Colonic mucosa (tissue), 4 donors: ENCODE measurements at regions not wholly inside any gene's neighbourhood (a gene's known extent, or its start where the extent isn't known, plus 50 kb on each side); places are given as distances from the start of the nearest gene placed in this dataset.

ENCODE experiments used
- DNase-seq: peaks from one replicate; pipeline ENCODE4 v3.0.0-alpha.2; 2020
- H3K27ac ChIP-seq: fragments of 200-600 bp; one replicate; pipeline ENCODE4 v1.8.0; 2021
- H3K27me3 ChIP-seq: fragments of 200-600 bp; one replicate; pipeline ENCODE4 v1.8.0; 2021
- H3K36me3 ChIP-seq: fragments of 200-600 bp; one replicate; pipeline ENCODE4 v1.8.0; 2021
- H3K4me1 ChIP-seq: fragments of 200-600 bp; one replicate; pipeline ENCODE4 v1.8.0; 2021; ENCODE audit warnings: mild to moderate bottlenecking
- H3K4me3 ChIP-seq: fragments of 200-600 bp; one replicate; pipeline ENCODE4 v1.8.0; 2021
- H3K9ac ChIP-seq, 2 donors: one replicate each; pipeline ENCODE4 v1.7.0; 2013; ENCODE audit warnings: control low read depth in 2 of 2, low read depth in 2 of 2, low read length in 2 of 2
- H3K9me3 ChIP-seq: fragments of 200-600 bp; one replicate; pipeline ENCODE4 v1.8.0; 2021
- intact Hi-C: fragments of 100-400 bp; cut with DNase I; formaldehyde crosslinking; loops from one replicate; pipeline ENCODE4 v1.14.1; 2022
- TF ChIP-seq, protein P1 (sequence below): fragments of 200-600 bp; IDR thresholded peaks from one replicate; pipeline ENCODE4 v1.8.0; 2022; ENCODE audit warnings: antibody characterized with exemption, mild to moderate bottlenecking
- donor health status: healthy.
- donor health status: DM: no; HTN: no; CAD: no.
- donor health status: DM: no; HTN: no; CAD: no.

DNA sequence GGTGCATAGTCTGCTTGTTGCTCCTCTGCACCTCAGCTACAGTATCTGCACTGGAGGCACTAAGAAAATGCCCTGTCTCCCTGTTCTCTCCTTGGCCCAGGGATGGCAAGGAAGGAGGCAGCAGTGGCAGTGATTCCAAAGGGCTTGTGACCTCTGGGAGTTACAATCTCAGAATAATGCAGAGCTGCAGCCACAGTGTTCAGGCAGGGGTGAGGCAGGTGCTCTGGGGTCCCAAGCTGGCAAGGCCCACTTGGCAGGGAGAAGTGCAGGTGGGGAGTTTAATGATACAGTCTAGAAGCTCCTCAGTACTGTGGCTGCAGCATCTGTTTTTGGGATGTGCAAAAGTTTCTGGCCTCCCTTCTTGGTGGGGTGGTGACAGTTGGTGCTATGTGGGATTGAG lies 456.4 kb downstream of the CCSER2 start:
- no peak overlapping the region for H3K27ac ChIP-seq
- no peak overlapping the region for H3K9ac ChIP-seq
- no peaks in the 10 kb centered on the region for H3K27me3 ChIP-seq
- H3K36me3 ChIP-seq = no peaks in the 10 kb centered on the region
- no peaks in the 10 kb centered on the region for H3K4me1 ChIP-seq
- no peak for DNase-seq
- H3K4me3 ChIP-seq = no peak overlapping the region
- TF ChIP-seq, protein P1, sequence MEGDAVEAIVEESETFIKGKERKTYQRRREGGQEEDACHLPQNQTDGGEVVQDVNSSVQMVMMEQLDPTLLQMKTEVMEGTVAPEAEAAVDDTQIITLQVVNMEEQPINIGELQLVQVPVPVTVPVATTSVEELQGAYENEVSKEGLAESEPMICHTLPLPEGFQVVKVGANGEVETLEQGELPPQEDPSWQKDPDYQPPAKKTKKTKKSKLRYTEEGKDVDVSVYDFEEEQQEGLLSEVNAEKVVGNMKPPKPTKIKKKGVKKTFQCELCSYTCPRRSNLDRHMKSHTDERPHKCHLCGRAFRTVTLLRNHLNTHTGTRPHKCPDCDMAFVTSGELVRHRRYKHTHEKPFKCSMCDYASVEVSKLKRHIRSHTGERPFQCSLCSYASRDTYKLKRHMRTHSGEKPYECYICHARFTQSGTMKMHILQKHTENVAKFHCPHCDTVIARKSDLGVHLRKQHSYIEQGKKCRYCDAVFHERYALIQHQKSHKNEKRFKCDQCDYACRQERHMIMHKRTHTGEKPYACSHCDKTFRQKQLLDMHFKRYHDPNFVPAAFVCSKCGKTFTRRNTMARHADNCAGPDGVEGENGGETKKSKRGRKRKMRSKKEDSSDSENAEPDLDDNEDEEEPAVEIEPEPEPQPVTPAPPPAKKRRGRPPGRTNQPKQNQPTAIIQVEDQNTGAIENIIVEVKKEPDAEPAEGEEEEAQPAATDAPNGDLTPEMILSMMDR = no peak
- H3K9me3 ChIP-seq = no peaks in the 10 kb centered on the region
- intact Hi-C loops = no loop called here

DNA sequence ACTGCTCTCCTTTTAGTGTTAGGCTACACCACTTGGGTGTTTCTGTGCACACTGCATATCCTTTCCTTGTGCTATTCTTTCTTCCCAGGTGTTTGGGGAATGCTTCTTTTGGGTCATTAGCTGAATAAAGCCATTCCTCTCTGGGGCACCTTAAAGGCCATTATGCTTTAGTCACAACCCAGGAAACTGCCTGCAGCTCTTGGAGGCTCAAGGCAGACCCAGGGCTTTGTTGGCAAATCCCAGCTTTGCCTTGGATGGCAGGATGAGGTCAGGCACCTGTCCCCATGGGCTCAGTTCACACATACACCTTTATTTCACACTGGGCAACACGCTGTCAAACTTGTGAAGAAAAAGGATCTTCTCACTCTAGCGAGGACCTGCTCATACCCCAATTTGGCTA lies 460.6 kb downstream of the CCSER2 start:
- DNase-seq = no peak
- Histone ChIP-seq H3K4me3 (no peak overlapping the region), H3K27me3 (no peaks in the 10 kb centered on the region), H3K9ac (no peak overlapping the region), H3K4me1 (no peaks in the 10 kb centered on the region), H3K27ac (no peak overlapping the region), H3K9me3 (no peaks in the 10 kb centered on the region), H3K36me3 (no peaks in the 10 kb centered on the region)
- intact Hi-C loops = no loop called here
- TF ChIP-seq, protein P1 = no peak

DNA sequence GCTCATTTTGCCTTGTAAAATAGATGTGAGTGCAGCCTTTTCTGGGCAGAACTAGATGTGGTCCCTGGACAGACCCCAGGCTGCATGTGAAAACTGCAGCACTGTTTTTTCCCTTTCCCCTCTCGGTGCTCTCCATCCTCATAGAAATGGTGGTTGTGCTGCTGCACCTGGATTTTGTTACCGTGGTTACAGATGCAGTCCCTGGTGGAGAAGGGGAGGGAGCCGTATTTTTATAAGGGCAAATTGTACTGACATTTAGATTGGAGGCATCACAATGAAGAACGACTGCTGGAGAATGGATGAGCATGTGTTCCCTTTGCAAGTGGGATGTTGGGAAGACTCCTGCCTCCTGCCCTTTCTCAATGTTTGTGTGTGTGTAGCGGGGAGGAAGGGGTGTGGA lies 469.9 kb downstream of the CCSER2 start:
- H3K4me3 ChIP-seq = no peak overlapping the region
- TF ChIP-seq, protein P1 = no peak
- intact Hi-C loops = no loop called here

DNA sequence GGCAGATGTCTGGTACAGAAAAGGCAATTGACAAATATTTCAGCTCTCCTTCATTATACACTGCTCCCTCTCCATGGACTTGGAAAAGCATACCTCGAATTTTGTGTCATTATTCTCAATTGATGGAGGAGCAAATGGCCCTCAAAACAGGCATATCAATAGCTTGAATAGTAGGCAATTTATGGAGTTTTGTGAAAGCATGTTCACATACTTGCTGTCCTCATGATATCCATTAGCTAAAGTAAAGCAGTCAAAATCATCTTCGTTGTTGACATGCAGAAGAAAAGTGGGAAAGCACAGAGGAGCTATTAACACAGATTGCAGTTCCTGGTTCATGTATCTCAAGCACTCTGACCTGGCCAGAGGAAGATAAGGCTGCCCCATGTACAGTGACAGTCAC lies 472.8 kb downstream of the CCSER2 start:
- Histone ChIP-seq H3K27ac (no peak overlapping the region), H3K27me3 (no peaks in the 10 kb centered on the region), H3K9ac (no peak overlapping the region), H3K36me3 (no peaks in the 10 kb centered on the region), H3K9me3 (no peaks in the 10 kb centered on the region), H3K4me3 (no peak overlapping the region), H3K4me1 (no peaks in the 10 kb centered on the region)
- DNase-seq = no peak
- intact Hi-C loops = no loop called here
- TF ChIP-seq, protein P1 = no peak

More for the DNA sequence above, 469.9 kb downstream of the CCSER2 start:
- Histone ChIP-seq H3K27ac (no peak overlapping the region), H3K9me3 (no peaks in the 10 kb centered on the region), H3K4me1 (no peaks in the 10 kb centered on the region), H3K36me3 (no peaks in the 10 kb centered on the region), H3K9ac (no peak overlapping the region), H3K27me3 (no peaks in the 10 kb centered on the region)
- DNase-seq = no peak

DNA sequence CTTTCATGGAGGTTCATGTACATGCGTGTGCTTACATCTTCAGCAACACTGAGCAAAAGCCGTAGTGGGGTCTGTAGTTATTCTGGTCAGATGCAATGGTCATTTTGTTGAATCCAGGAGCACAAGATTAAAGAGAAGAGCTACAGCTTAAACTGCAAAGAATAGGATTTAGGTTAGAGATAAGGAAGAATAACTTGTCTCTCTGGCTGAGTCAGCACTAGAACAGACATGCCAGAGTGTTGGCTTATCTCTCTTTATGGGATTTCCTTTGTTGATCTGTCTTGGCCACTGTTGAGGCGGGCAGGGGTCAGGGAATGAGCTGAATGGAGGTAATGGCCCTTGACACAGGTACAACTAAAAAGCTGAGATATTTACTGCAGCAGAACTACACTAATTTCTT lies 473.5 kb downstream of the CCSER2 start:
- Histone ChIP-seq H3K9ac (no peak overlapping the region), H3K27ac (no peak overlapping the region), H3K4me3 (no peak overlapping the region), H3K27me3 (no peaks in the 10 kb centered on the region), H3K9me3 (no peaks in the 10 kb centered on the region), H3K4me1 (no peaks in the 10 kb centered on the region), H3K36me3 (no peaks in the 10 kb centered on the region)
- intact Hi-C loops = no loop called here
- TF ChIP-seq, protein P1 = no peak
- no peak for DNase-seq

DNA sequence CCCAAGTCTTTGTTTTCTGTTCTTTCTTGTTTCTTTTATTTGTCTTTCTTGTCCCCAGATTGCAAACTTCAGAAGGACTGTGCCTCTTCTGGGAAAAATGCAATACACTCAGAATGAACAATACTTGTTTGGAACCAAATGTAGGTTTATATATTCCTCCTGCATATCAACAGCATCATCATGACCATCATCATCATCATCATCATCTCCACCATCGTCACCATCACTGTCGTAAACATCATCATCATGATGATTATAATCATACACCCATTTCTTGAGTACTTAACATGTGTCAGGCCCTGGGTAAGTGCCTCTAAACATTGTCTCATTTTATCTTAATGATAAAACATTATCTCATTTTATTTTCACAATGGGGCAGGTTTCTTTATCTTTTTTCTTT lies 476.8 kb downstream of the CCSER2 start:
- TF ChIP-seq, protein P1 = no peak
- H3K4me3 ChIP-seq = no peak overlapping the region
- no peak for DNase-seq
- no peaks in the 10 kb centered on the region for H3K27me3 ChIP-seq
- no peaks in the 10 kb centered on the region for H3K36me3 ChIP-seq
- no peaks in the 10 kb centered on the region for H3K9me3 ChIP-seq
- no peak overlapping the region for H3K27ac ChIP-seq
- H3K4me1 ChIP-seq = no peaks in the 10 kb centered on the region
- intact Hi-C loops = no loop called here
- no peak overlapping the region for H3K9ac ChIP-seq
